ENCODE measurements at regions not wholly inside any gene's neighbourhood (a gene's known extent, or its start where the extent isn't known, plus 50 kb on each side); places are given as distances from the start of the nearest gene placed in this dataset.

- TF ChIP-seq POLR2A (IDR thresholded peaks at IDR 0.05; ENCODE audit: low read depth, low read length) (no peak), CTCF (conservative IDR thresholded peaks at IDR 0.05; ENCODE audit: low read depth, low read length) (no peak), SMC3 (IDR thresholded peaks at IDR 0.05; ENCODE audit: low read depth, low read length) (no peak), CEBPB (IDR thresholded peaks at IDR 0.05; ENCODE audit: low read depth, low read length) (no peak), MAFK (IDR thresholded peaks at IDR 0.05; ENCODE audit: low read depth, low read length) (no peak), FOS (IDR thresholded peaks at IDR 0.05; ENCODE audit: low read depth, low read length) (no peak), CHD1 (IDR thresholded peaks at IDR 0.05; ENCODE audit: low read depth, low read length) (no peak), RAD21 (IDR thresholded peaks at IDR 0.05; ENCODE audit: low read length) (no peak), MAZ (IDR thresholded peaks at IDR 0.05; ENCODE audit: borderline replicate concordance, low read depth, low read length) (no peak), RCOR1 (IDR thresholded peaks at IDR 0.05; ENCODE audit: insufficient replicate concordance, low read length) (no peak), RFX5 (IDR thresholded peaks at IDR 0.05; ENCODE audit: low read depth, low read length) (no peak), USF2 (IDR thresholded peaks at IDR 0.05; ENCODE audit: low read depth, low read length) (no peak), ELK1 (IDR thresholded peaks at IDR 0.05; ENCODE audit: borderline replicate concordance, low read depth, low read length) (no peak), MXI1 (IDR thresholded peaks at IDR 0.05; ENCODE audit: borderline replicate concordance, low read depth, low read length) (no peak)
These were observed 358.8 kb downstream of the VPS13C start for GRCh38 chr15:61701455-61701854.
